ENCODE measurements at regions not wholly inside any gene's neighbourhood (a gene's known extent, or its start where the extent isn't known, plus 50 kb on each side); places are given as distances from the start of the nearest gene placed in this dataset.

GRCh38 chr16:86089991-86090390 is 191.0 kb downstream of the IRF8 start:
- TF ChIP-seq TAF1 (IDR thresholded peaks at IDR 0.05; ENCODE audit: low read depth, low read length) (no peak), POU2F2 (IDR thresholded peaks at IDR 0.05; ENCODE audit: low read depth, low read length) (no peak), SPI1 (IDR thresholded peaks at IDR 0.05; ENCODE audit: low read depth, low read length) (peak; percentile 30; the same call in 1 of the 2 replicates)
- peak; percentile 50 for FAIRE-seq
- peak; percentile 49 for DNase-seq (ENCODE audit: insufficient read length, low spot score)

GRCh38 chr16:86090461-86091170 is 191.7 kb downstream of the IRF8 start:
- no peak for TF ChIP-seq PAX5 (IDR thresholded peaks at IDR 0.05; ENCODE audit: insufficient read depth, low read length, severe bottlenecking)
- no peak for TF ChIP-seq POU2F2 (IDR thresholded peaks at IDR 0.05; ENCODE audit: low read depth, low read length)
- no peak for TF ChIP-seq POLR2AphosphoS5 (IDR thresholded peaks at IDR 0.05; ENCODE audit: low read depth, low read length)
- no peak for TF ChIP-seq SPI1 (IDR thresholded peaks at IDR 0.05; ENCODE audit: low read depth, low read length)
- TF ChIP-seq TAF1 (IDR thresholded peaks at IDR 0.05; ENCODE audit: low read depth, low read length): no peak
- no peak for TF ChIP-seq POLR2A (IDR thresholded peaks at IDR 0.05; ENCODE audit: low read depth, low read length)
- no peak for DNase-seq (ENCODE audit: insufficient read length, low spot score)
- no peak for FAIRE-seq

- no peak for FAIRE-seq
- DNase-seq (ENCODE audit: insufficient read length, low spot score): no peak
- TF ChIP-seq SPI1 (IDR thresholded peaks at IDR 0.05; ENCODE audit: low read depth, low read length) (no peak), PAX5 (IDR thresholded peaks at IDR 0.05; ENCODE audit: insufficient read depth, low read length, severe bottlenecking) (no peak), POLR2A (IDR thresholded peaks at IDR 0.05; ENCODE audit: low read depth, low read length) (no peak), POLR2AphosphoS5 (IDR thresholded peaks at IDR 0.05; ENCODE audit: low read depth, low read length) (no peak), TAF1 (IDR thresholded peaks at IDR 0.05; ENCODE audit: low read depth, low read length) (no peak), POU2F2 (IDR thresholded peaks at IDR 0.05; ENCODE audit: low read depth, low read length) (no peak)
Measured at GRCh38 chr16:86091976-86092375, 193.0 kb downstream of the IRF8 start.

GRCh38 chr16:86092586-86093480 is 193.9 kb downstream of the IRF8 start:
- DNase-seq (ENCODE audit: insufficient read length, low spot score): no peak
- FAIRE-seq: no peak
- no peak for TF ChIP-seq POLR2AphosphoS5 (IDR thresholded peaks at IDR 0.05; ENCODE audit: low read depth, low read length)
- no peak for TF ChIP-seq PAX5 (IDR thresholded peaks at IDR 0.05; ENCODE audit: insufficient read depth, low read length, severe bottlenecking)
- no peak for TF ChIP-seq SPI1 (IDR thresholded peaks at IDR 0.05; ENCODE audit: low read depth, low read length)
- TF ChIP-seq TAF1 (IDR thresholded peaks at IDR 0.05; ENCODE audit: low read depth, low read length): no peak
- no peak for TF ChIP-seq POLR2A (IDR thresholded peaks at IDR 0.05; ENCODE audit: low read depth, low read length)
- TF ChIP-seq POU2F2 (IDR thresholded peaks at IDR 0.05; ENCODE audit: low read depth, low read length): no peak

DNA sequence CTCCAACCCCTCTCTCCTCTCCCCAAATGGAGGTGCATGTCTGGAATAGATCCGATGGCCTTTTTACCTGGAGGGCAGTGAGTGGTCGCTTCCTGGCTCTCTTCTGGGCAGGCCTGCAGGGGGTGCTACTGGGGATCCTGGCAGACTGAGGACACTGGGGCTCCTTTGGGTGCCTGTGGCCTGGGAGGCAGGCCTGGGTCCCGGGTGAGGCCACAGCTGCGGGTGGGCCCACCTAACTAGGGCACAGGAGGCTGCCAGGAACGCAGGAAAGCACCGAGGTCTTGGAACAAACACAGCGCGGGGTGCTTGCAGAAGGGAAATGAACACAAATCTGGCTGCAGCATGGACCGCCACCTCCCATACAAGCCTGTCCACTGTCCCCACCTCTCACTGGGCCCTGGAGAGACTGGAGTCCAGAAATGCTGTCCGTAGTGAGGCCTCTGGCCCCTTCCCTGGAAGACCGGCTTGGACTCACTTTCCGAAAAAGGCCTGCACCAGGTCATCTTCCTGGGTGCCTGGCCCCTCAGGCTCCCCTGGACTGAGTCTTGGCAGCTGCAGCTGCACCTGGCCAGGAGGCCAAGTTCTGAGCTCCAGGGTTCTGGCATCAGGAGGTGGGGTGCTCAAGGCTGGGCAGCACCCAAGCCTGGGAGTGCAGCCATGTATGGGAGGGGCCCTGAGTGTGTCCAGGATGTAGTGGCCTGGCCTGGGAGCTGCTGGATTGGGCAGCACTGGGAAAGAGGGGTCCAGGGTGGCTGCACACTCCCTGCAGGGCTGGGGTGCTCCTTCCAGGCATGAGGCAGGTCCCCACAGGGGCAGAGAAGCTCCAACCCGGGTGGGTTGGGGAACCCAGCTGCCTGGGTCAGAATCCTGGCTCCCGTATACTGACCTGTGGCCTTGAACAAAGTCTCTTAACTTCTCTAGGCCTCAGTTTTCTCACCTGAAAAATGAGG is 195.1 kb downstream of the IRF8 start:
- no peak for TF ChIP-seq POU2F2 (IDR thresholded peaks at IDR 0.05; ENCODE audit: low read depth, low read length)
- TF ChIP-seq SPI1 (IDR thresholded peaks at IDR 0.05; ENCODE audit: low read depth, low read length): no peak
- TF ChIP-seq PAX5 (IDR thresholded peaks at IDR 0.05; ENCODE audit: insufficient read depth, low read length, severe bottlenecking): no peak
- TF ChIP-seq POLR2A (IDR thresholded peaks at IDR 0.05; ENCODE audit: low read depth, low read length): no peak
- no peak for TF ChIP-seq TAF1 (IDR thresholded peaks at IDR 0.05; ENCODE audit: low read depth, low read length)
- no peak for TF ChIP-seq POLR2AphosphoS5 (IDR thresholded peaks at IDR 0.05; ENCODE audit: low read depth, low read length)
- FAIRE-seq: no peak

GRCh38 chr16:86095131-86095752 is 196.3 kb downstream of the IRF8 start:
- FAIRE-seq (no peak), DNase-seq (ENCODE audit: insufficient read length, low spot score) (no peak)
- TF ChIP-seq PAX5 (IDR thresholded peaks at IDR 0.05; ENCODE audit: insufficient read depth, low read length, severe bottlenecking): no peak
- no peak for TF ChIP-seq TAF1 (IDR thresholded peaks at IDR 0.05; ENCODE audit: low read depth, low read length)
- no peak for TF ChIP-seq POLR2AphosphoS5 (IDR thresholded peaks at IDR 0.05; ENCODE audit: low read depth, low read length)
- no peak for TF ChIP-seq POU2F2 (IDR thresholded peaks at IDR 0.05; ENCODE audit: low read depth, low read length)
- TF ChIP-seq POLR2A (IDR thresholded peaks at IDR 0.05; ENCODE audit: low read depth, low read length): no peak
- no peak for TF ChIP-seq SPI1 (IDR thresholded peaks at IDR 0.05; ENCODE audit: low read depth, low read length)

More for the DNA sequence above, 195.1 kb downstream of the IRF8 start:
- DNase-seq (ENCODE audit: insufficient read length, low spot score): no peak

- FAIRE-seq (no peak), DNase-seq (ENCODE audit: insufficient read length, low spot score) (no peak)
- TF ChIP-seq POLR2A (IDR thresholded peaks at IDR 0.05; ENCODE audit: low read depth, low read length): no peak
- no peak for TF ChIP-seq POU2F2 (IDR thresholded peaks at IDR 0.05; ENCODE audit: low read depth, low read length)
- TF ChIP-seq SPI1 (IDR thresholded peaks at IDR 0.05; ENCODE audit: low read depth, low read length): no peak
- TF ChIP-seq TAF1 (IDR thresholded peaks at IDR 0.05; ENCODE audit: low read depth, low read length): no peak
- no peak for TF ChIP-seq POLR2AphosphoS5 (IDR thresholded peaks at IDR 0.05; ENCODE audit: low read depth, low read length)
- no peak for TF ChIP-seq PAX5 (IDR thresholded peaks at IDR 0.05; ENCODE audit: insufficient read depth, low read length, severe bottlenecking)
Measured at GRCh38 chr16:86095906-86096485, 197.0 kb downstream of the IRF8 start.

- TF ChIP-seq POLR2AphosphoS5 (IDR thresholded peaks at IDR 0.05; ENCODE audit: low read depth, low read length) (no peak), POU2F2 (IDR thresholded peaks at IDR 0.05; ENCODE audit: low read depth, low read length) (no peak), SPI1 (IDR thresholded peaks at IDR 0.05; ENCODE audit: low read depth, low read length) (no peak), POLR2A (IDR thresholded peaks at IDR 0.05; ENCODE audit: low read depth, low read length) (no peak), PAX5 (IDR thresholded peaks at IDR 0.05; ENCODE audit: insufficient read depth, low read length, severe bottlenecking) (no peak)
- FAIRE-seq (no peak), DNase-seq (ENCODE audit: insufficient read length, low spot score) (no peak)
Measured at GRCh38 chr16:86096850-86097249, 197.9 kb downstream of the IRF8 start.
